ENCODE measurements at regions not wholly inside any gene's neighbourhood (a gene's known extent, or its start where the extent isn't known, plus 50 kb on each side); places are given as distances from the start of the nearest gene placed in this dataset.

DNA sequence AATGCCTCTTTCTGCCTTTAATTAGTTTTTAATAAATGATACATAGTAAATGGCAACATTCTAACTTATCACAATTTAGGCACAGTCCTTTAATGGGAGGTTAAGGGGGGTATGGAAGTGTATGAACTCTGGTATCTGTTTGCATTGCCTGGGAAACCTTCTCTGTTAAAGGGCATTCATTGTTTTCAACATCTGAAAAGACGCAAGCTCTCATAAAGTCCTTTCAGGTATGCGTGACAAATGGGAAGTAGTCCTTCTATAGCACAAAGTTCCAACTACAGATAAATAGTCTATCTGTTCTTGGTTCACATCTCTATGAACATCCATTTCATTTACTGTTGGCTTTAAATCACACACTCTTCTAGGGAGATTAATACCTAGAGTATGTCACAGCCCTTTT, 298.0 kb upstream of the PMFBP1 start:
- CTCF ChIA-PET: no interaction called here
- TF ChIP-seq, protein P1, sequence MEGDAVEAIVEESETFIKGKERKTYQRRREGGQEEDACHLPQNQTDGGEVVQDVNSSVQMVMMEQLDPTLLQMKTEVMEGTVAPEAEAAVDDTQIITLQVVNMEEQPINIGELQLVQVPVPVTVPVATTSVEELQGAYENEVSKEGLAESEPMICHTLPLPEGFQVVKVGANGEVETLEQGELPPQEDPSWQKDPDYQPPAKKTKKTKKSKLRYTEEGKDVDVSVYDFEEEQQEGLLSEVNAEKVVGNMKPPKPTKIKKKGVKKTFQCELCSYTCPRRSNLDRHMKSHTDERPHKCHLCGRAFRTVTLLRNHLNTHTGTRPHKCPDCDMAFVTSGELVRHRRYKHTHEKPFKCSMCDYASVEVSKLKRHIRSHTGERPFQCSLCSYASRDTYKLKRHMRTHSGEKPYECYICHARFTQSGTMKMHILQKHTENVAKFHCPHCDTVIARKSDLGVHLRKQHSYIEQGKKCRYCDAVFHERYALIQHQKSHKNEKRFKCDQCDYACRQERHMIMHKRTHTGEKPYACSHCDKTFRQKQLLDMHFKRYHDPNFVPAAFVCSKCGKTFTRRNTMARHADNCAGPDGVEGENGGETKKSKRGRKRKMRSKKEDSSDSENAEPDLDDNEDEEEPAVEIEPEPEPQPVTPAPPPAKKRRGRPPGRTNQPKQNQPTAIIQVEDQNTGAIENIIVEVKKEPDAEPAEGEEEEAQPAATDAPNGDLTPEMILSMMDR (IDR thresholded peaks at IDR 0.05; ENCODE audit: unreplicated experiment): no peak

DNA sequence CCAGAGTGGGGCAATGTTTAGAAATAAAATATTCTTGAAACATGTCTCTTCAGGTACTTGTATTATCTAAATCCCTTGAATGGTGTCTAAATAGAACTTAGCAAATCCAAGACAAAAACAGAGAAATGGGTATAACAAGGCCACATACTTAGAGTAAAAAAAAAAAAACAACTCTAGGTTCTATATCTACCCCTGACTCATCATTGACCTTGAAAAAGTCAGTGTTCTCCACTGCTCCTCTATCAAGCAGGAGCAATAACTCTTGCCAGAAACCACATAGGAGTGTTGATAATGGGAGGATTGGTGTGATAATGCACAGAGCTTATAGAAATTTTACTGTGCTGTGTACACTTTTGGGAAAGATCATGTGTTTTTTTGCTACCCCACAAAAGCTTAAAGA, 296.6 kb upstream of the PMFBP1 start:
- TF ChIP-seq, protein P1 (IDR thresholded peaks at IDR 0.05; ENCODE audit: unreplicated experiment): no peak
- H3K27ac Mint-ChIP-seq (ENCODE audit: unreplicated experiment): no peak overlapping the region
- DNase-seq: no peak
- no peaks in the 10 kb centered on the region for H3K9me3 Mint-ChIP-seq (ENCODE audit: low read depth, unreplicated experiment)
- intact Hi-C loops (cut with micrococcal nuclease; ENCODE audit: unreplicated experiment): no loop called here
- H3K4me3 Mint-ChIP-seq (ENCODE audit: low read depth, unreplicated experiment): no peak overlapping the region
- CTCF ChIA-PET: no interaction called here
- H3K4me1 Mint-ChIP-seq (ENCODE audit: low read depth, unreplicated experiment): no peaks in the 10 kb centered on the region
- BruUV-seq (replicated peaks): no TSS peak
- H3K27me3 Mint-ChIP-seq (ENCODE audit: unreplicated experiment): no peaks in the 10 kb centered on the region
- no peaks in the 10 kb centered on the region for H3K36me3 Mint-ChIP-seq (ENCODE audit: insufficient read depth, unreplicated experiment)

More for the DNA sequence above, 298.0 kb upstream of the PMFBP1 start:
- Mint-ChIP-seq H3K27me3 (ENCODE audit: unreplicated experiment) (no peaks in the 10 kb centered on the region), H3K27ac (ENCODE audit: unreplicated experiment) (no peak overlapping the region), H3K4me1 (ENCODE audit: low read depth, unreplicated experiment) (peaks cover 11% of the 10 kb centered on the region), H3K36me3 (ENCODE audit: insufficient read depth, unreplicated experiment) (no peaks in the 10 kb centered on the region), H3K4me3 (ENCODE audit: low read depth, unreplicated experiment) (no peak overlapping the region), H3K9me3 (ENCODE audit: low read depth, unreplicated experiment) (no peaks in the 10 kb centered on the region)
- BruUV-seq (replicated peaks): no TSS peak
- intact Hi-C loops (cut with micrococcal nuclease; ENCODE audit: unreplicated experiment): loop anchor here (1.0 kb wide), 1 partner anchor 228 kb away; no protein-coding TSS in a partner anchor
- DNase-seq: no peak

DNA sequence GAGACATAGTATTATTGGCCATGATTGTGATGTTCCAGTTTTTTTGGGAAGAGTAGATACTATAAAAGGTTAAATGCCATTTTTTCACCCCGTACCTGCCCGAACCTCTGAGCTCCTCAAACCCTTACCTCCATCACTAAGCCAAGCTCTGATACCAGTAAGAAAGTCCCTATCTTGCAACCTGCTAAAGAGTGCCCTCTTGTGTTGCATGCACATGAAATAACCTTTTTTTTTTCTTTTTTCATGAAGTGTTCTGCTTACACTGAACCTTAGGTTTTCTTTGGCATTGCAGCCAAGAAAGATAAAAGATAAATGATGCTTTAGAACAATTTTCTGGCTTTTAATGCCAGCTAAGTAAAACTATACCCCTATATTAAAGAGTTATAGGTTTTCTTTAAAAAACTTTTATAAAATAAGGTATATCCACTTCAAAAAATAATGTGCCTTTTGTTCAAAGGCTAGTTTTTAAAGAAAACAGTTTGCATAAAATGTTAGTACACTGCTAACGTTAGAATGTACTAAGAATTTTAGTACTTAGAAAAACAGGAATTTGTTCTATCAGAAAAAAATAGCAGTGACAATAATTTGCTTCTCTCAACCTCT, 295.3 kb upstream of the PMFBP1 start:
- BruUV-seq (replicated peaks): no TSS peak
- no peaks in the 10 kb centered on the region for H3K36me3 Mint-ChIP-seq (ENCODE audit: insufficient read depth, unreplicated experiment)
- no peak overlapping the region for H3K27ac Mint-ChIP-seq (ENCODE audit: unreplicated experiment)
- intact Hi-C loops (cut with micrococcal nuclease; ENCODE audit: unreplicated experiment): loop anchor here (2.0 kb wide), 1 partner anchor 342 kb away; no protein-coding TSS in a partner anchor
- no peak overlapping the region for H3K4me3 Mint-ChIP-seq (ENCODE audit: low read depth, unreplicated experiment)
- CTCF ChIA-PET: interaction anchor here (0.6 to 3.3 kb wide), 10 partner anchors 10 to 343 kb away, joined by 3 to 24 read pairs (median 3); no protein-coding TSS in a partner anchor
- DNase-seq: peak; percentile 26
- TF ChIP-seq, protein P1 (IDR thresholded peaks at IDR 0.05; ENCODE audit: unreplicated experiment): peak; percentile 39
- H3K9me3 Mint-ChIP-seq (ENCODE audit: low read depth, unreplicated experiment): no peaks in the 10 kb centered on the region
- no peaks in the 10 kb centered on the region for H3K27me3 Mint-ChIP-seq (ENCODE audit: unreplicated experiment)
- no peaks in the 10 kb centered on the region for H3K4me1 Mint-ChIP-seq (ENCODE audit: low read depth, unreplicated experiment)

DNA sequence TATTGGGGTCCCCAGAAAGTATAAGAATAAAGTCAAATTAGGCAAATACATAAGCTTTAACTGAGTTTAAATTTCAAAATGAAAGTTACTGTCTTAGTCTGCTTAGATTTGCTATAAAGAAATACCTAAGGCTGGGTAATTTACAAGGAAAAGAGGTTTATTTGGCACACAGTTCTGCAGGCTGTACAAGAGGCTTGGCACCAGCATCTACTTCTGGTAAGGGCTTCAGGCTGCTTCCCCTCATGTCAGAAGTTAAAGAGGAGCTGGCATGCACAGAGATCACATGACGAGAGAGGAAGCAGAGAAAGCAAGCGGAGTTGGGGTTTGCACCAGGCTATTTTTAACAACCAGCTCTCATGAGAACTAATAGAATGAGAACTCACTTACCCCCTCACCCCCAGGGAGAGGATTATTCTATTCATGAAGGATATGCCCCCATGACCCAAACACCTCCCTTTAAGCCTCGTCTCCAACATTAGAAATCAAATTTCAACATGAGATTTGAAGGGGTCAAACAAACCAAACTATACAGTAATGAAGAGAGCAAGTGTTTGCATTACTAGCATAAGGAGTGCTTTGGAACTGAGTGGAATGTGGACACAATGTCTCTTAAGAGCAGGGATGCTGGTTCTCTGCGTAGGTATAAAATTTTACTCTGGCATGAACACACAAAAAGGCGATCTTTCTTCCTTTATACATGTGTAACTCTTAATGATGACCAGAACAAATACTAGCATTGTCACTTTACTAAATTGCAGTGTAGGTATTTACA, 292.8 kb upstream of the PMFBP1 start:
- DNase-seq: no peak
- no peak overlapping the region for H3K27ac Mint-ChIP-seq (ENCODE audit: unreplicated experiment)
- no peaks in the 10 kb centered on the region for H3K9me3 Mint-ChIP-seq (ENCODE audit: low read depth, unreplicated experiment)
- H3K4me3 Mint-ChIP-seq (ENCODE audit: low read depth, unreplicated experiment): no peak overlapping the region
- H3K4me1 Mint-ChIP-seq (ENCODE audit: low read depth, unreplicated experiment): no peaks in the 10 kb centered on the region
- CTCF ChIA-PET: interaction anchor here (3.3 kb wide), 1 partner anchor 65 kb away, joined by 24 read pairs; no protein-coding TSS in a partner anchor
- H3K36me3 Mint-ChIP-seq (ENCODE audit: insufficient read depth, unreplicated experiment): no peaks in the 10 kb centered on the region
- intact Hi-C loops (cut with micrococcal nuclease; ENCODE audit: unreplicated experiment): no loop called here
- TF ChIP-seq, protein P1 (IDR thresholded peaks at IDR 0.05; ENCODE audit: unreplicated experiment): no peak
- no peaks in the 10 kb centered on the region for H3K27me3 Mint-ChIP-seq (ENCODE audit: unreplicated experiment)
- no TSS peak for BruUV-seq (replicated peaks)
